ENCODE measurements at regions not wholly inside any gene's neighbourhood (a gene's known extent, or its start where the extent isn't known, plus 50 kb on each side); places are given as distances from the start of the nearest gene placed in this dataset.

- TF ChIP-seq CTCF (IDR thresholded peaks at IDR 0.05; ENCODE audit: low read depth, low read length): no peak
- no peak for TF ChIP-seq POLR2A (IDR thresholded peaks at IDR 0.05; ENCODE audit: extremely low read depth, insufficient read length)
Measured at GRCh38 chr18:78857314-78858150, 122.1 kb upstream of the SALL3 start.
